PC-3 (cell line): ENCODE measurements at regions not wholly inside any gene's neighbourhood (a gene's known extent, or its start where the extent isn't known, plus 50 kb on each side); places are given as distances from the start of the nearest gene placed in this dataset.

Source experiments
- ATAC-seq: fragments of 200-7000 bp; cut with Tn5 transposase; 2 replicates; pipeline ENCODE4 v1.9.1; 2020; ENCODE audit warnings: mild to moderate bottlenecking, moderate library complexity
- BruUV-seq: library from RNA; stranded (reverse); fragments of 400-500 nt; replicated peaks from 2 replicates; lab custom pipeline; 2021; lab: Mats Ljungman, UMichigan
- CTCF ChIA-PET: fragments of 300-600 bp; sonication (Branson Sonifier 250); formaldehyde crosslinking; loops from one replicate; lab custom pipeline; 2022; ENCODE audit warnings: antibody characterized with exemption; lab: Charles Lee
- POLR2A ChIA-PET: fragments of 300-600 bp; sonication (Branson Sonifier 250); formaldehyde crosslinking; loops from one replicate; lab custom pipeline; 2022; ENCODE audit warnings: antibody characterized with exemption; ENCODE audit not compliant: unreplicated experiment; lab: Charles Lee
- DNase-seq: peaks from one replicate; pipeline ENCODE4 v3.0.0-alpha.2; 2015
- H2AFZ ChIP-seq: fragments of 300-600 bp; sonication (generic); 2 replicates; pipeline ENCODE4 v1.6.0; 2016; ENCODE audit warnings: antibody characterized with exemption, low read length
- H3F3A ChIP-seq: fragments of 300-600 bp; sonication (generic); one replicate; pipeline ENCODE4 v1.6.0; 2017; ENCODE audit warnings: antibody characterized with exemption, low read length, control low read depth, mild to moderate bottlenecking; ENCODE audit not compliant: unreplicated experiment
- H3K27ac ChIP-seq: fragments of 300-600 bp; sonication (generic); 2 replicates; pipeline ENCODE4 v1.5.1; 2016; ENCODE audit warnings: mild to moderate bottlenecking, low read length
- H3K27me3 ChIP-seq: fragments of 300-600 bp; sonication (generic); 2 replicates; pipeline ENCODE4 v1.6.1; 2016; ENCODE audit warnings: low read length, mixed read lengths
- H3K36me3 ChIP-seq: fragments of 300-600 bp; sonication (generic); 2 replicates; pipeline ENCODE4 v1.6.1; 2016; ENCODE audit warnings: low read depth, mixed run types, low read length, mixed read lengths
- H3K4me1 ChIP-seq: fragments of 300-600 bp; sonication (generic); 2 replicates; pipeline ENCODE4 v1.5.1; 2016; ENCODE audit warnings: low read length; ENCODE audit not compliant: insufficient read depth
- H3K4me2 ChIP-seq: fragments of 300-600 bp; sonication (generic); 2 replicates; pipeline ENCODE4 v1.6.0; 2016; ENCODE audit warnings: low read length
- H3K4me3 ChIP-seq: fragments of 300-600 bp; sonication (generic); 2 replicates; pipeline ENCODE4 v1.5.1; 2016; ENCODE audit warnings: mild to moderate bottlenecking, low read length, mixed read lengths
- H3K79me2 ChIP-seq: fragments of 300-600 bp; sonication (generic); 2 replicates; pipeline ENCODE4 v1.6.1; 2017; ENCODE audit warnings: low read length, mixed read lengths
- H3K9ac ChIP-seq: fragments of 300-600 bp; sonication (generic); 2 replicates; pipeline ENCODE4 v1.6.0; 2016; ENCODE audit warnings: mild to moderate bottlenecking, low read length
- H3K9me2 ChIP-seq: fragments of 300-600 bp; sonication (generic); replicated peaks from 2 replicates; pipeline ENCODE4 v1.6.1; 2016; ENCODE audit warnings: mixed run types, low read length, mixed read lengths
- H3K9me3 ChIP-seq: fragments of 300-600 bp; sonication (generic); 2 replicates; pipeline ENCODE4 v1.6.1; 2016; ENCODE audit warnings: low read length, mixed read lengths
- H4K20me1 ChIP-seq: fragments of 300-600 bp; sonication (generic); 2 replicates; pipeline ENCODE4 v1.6.1; 2016; ENCODE audit warnings: low read length, mixed read lengths
- EZH2 ChIP-seq: fragments of 300-600 bp; sonication (generic); IDR thresholded peaks from one replicate; pipeline ENCODE4 v1.6.1; 2017; ENCODE audit warnings: antibody characterized with exemption, mild to moderate bottlenecking, low read length; ENCODE audit not compliant: unreplicated experiment
- EZH2phosphoT487 ChIP-seq: fragments of 300-600 bp; sonication (generic); IDR thresholded peaks from 2 replicates; pipeline ENCODE4 v1.6.1; 2018; ENCODE audit warnings: mild to moderate bottlenecking, antibody characterized with exemption, low read length, borderline replicate concordance
- intact Hi-C: fragments of 100-400 bp; cut with micrococcal nuclease; formaldehyde crosslinking; loops from 2 replicates; pipeline ENCODE4 v1.9.0; 2023
- TF ChIP-seq, protein P1 (sequence below): fragments of 300-600 bp; sonication (generic); conservative IDR thresholded peaks from 2 replicates; pipeline ENCODE4 v1.5.1; 2017; ENCODE audit warnings: antibody characterized with exemption, low read depth, mild to moderate bottlenecking, low read length

DNA sequence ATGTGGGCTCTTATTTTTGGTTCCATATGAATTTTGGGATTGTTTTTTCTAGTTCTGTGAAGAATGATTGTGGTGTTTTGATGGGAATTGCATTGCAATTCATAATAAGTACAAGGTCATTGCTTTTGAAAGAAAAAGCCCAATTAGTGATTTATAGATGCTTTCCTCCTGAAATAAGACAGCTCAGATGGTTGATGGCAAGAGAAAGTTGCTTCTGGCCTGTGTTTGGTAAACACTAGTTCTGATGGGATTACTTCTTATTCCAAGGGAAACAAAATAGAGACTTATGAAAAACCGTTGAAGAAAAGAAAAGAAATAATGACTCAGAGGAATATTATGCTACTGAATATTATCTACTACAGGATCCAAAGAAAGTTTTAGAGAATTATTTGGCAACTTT, 144.9 kb downstream of the SPANXA1 start:
- no peak for ATAC-seq
- BruUV-seq, result no TSS peak
- H3K27ac ChIP-seq, result no peak overlapping the region

DNA sequence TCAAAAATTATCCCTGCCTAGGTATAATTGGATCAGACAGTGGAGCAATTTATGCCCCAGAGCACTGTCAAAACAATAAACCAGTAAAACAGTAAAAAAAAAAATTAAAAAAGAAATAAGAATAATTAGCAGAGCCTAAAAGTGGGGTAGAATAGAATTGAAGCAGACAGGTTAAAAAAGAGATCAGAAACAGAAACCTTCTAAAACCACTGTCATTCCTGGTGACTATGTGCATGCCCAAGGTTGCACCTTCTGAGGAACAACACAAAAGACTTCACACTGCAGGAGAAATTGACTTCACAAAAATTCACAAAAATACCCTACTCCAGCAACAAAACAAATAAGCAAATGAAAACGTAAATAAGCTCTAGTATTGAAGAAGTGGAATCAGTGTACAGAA, 168.6 kb downstream of the SPANXA1 start:
- no peak overlapping the region for H3K9ac ChIP-seq
- no TSS peak for BruUV-seq

More for the DNA sequence above, 144.9 kb downstream of the SPANXA1 start:
- H3K9me2 ChIP-seq, result no peaks in the 10 kb centered on the region
- H3K27me3 ChIP-seq, result no peaks in the 10 kb centered on the region
- no peak overlapping the region for H3K9ac ChIP-seq
- DNase-seq, result no peak
- no peaks in the 10 kb centered on the region for H3K9me3 ChIP-seq
- no peak overlapping the region for H3K4me3 ChIP-seq
- no peaks in the 10 kb centered on the region for H4K20me1 ChIP-seq
- no peaks in the 10 kb centered on the region for H3K79me2 ChIP-seq
- ChIA-PET CTCF (no interaction called here), POLR2A (no interaction called here)
- TF ChIP-seq EZH2 (no peak), EZH2phosphoT487 (no peak)
- TF ChIP-seq, protein P1, sequence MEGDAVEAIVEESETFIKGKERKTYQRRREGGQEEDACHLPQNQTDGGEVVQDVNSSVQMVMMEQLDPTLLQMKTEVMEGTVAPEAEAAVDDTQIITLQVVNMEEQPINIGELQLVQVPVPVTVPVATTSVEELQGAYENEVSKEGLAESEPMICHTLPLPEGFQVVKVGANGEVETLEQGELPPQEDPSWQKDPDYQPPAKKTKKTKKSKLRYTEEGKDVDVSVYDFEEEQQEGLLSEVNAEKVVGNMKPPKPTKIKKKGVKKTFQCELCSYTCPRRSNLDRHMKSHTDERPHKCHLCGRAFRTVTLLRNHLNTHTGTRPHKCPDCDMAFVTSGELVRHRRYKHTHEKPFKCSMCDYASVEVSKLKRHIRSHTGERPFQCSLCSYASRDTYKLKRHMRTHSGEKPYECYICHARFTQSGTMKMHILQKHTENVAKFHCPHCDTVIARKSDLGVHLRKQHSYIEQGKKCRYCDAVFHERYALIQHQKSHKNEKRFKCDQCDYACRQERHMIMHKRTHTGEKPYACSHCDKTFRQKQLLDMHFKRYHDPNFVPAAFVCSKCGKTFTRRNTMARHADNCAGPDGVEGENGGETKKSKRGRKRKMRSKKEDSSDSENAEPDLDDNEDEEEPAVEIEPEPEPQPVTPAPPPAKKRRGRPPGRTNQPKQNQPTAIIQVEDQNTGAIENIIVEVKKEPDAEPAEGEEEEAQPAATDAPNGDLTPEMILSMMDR, result no peak
- no peaks in the 10 kb centered on the region for H3K36me3 ChIP-seq
- H2AFZ ChIP-seq, result no peak overlapping the region
- no peak overlapping the region for H3K4me2 ChIP-seq
- intact Hi-C loops, result no loop called here
- H3K4me1 ChIP-seq, result no peaks in the 10 kb centered on the region
- no peaks in the 10 kb centered on the region for H3F3A ChIP-seq

More for the DNA sequence above, 168.6 kb downstream of the SPANXA1 start:
- no peaks in the 10 kb centered on the region for H3F3A ChIP-seq
- no peaks in the 10 kb centered on the region for H3K9me2 ChIP-seq
- ATAC-seq (no peak), DNase-seq (no peak)
- H3K27ac ChIP-seq, result no peak overlapping the region
- intact Hi-C loops, result no loop called here
- H3K27me3 ChIP-seq, result no peaks in the 10 kb centered on the region
- POLR2A ChIA-PET, result no interaction called here
- no peak overlapping the region for H2AFZ ChIP-seq
- H3K4me3 ChIP-seq, result no peak overlapping the region
- H3K9me3 ChIP-seq, result no peaks in the 10 kb centered on the region
- no peaks in the 10 kb centered on the region for H3K79me2 ChIP-seq
- no peaks in the 10 kb centered on the region for H3K4me1 ChIP-seq
- TF ChIP-seq EZH2 (no peak), EZH2phosphoT487 (no peak)
- TF ChIP-seq, protein P1, result no peak
- H4K20me1 ChIP-seq, result no peaks in the 10 kb centered on the region
- CTCF ChIA-PET, result no interaction called here
- no peak overlapping the region for H3K4me2 ChIP-seq
- H3K36me3 ChIP-seq, result no peaks in the 10 kb centered on the region
